ENCODE measurements at regions not wholly inside any gene's neighbourhood (a gene's known extent, or its start where the extent isn't known, plus 50 kb on each side); places are given as distances from the start of the nearest gene placed in this dataset.

DNA sequence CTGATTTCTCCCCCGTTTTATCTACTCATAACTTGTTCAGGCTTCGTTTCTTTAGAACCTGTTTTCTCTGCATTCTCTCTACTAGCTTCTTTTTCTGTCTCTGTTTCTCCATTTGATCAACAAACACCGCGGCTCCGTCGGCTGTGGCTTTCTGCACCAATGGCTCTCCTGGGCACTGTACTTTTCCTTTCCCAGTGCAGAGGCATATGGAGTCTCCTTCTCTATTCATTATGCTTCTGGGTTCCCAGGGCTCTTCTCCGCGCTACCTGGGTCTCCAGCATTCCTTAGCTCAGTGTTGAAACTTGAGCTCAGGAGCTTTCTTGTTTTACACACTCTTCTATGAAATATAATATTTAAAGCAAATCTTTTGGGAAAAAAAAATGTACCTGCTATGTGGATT is 196.6 kb upstream of the SOX11 start:
- TF ChIP-seq, protein P1, sequence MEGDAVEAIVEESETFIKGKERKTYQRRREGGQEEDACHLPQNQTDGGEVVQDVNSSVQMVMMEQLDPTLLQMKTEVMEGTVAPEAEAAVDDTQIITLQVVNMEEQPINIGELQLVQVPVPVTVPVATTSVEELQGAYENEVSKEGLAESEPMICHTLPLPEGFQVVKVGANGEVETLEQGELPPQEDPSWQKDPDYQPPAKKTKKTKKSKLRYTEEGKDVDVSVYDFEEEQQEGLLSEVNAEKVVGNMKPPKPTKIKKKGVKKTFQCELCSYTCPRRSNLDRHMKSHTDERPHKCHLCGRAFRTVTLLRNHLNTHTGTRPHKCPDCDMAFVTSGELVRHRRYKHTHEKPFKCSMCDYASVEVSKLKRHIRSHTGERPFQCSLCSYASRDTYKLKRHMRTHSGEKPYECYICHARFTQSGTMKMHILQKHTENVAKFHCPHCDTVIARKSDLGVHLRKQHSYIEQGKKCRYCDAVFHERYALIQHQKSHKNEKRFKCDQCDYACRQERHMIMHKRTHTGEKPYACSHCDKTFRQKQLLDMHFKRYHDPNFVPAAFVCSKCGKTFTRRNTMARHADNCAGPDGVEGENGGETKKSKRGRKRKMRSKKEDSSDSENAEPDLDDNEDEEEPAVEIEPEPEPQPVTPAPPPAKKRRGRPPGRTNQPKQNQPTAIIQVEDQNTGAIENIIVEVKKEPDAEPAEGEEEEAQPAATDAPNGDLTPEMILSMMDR (IDR thresholded peaks at IDR 0.05; ENCODE audit: low read depth, low read length), result no peak
- TF ChIP-seq EZH2phosphoT487 (IDR thresholded peaks at IDR 0.05; ENCODE audit: low read depth), result no peak

Measured in OCI-LY3 (cell line).